ENCODE measurements at regions not wholly inside any gene's neighbourhood (a gene's known extent, or its start where the extent isn't known, plus 50 kb on each side); places are given as distances from the start of the nearest gene placed in this dataset.

DNA sequence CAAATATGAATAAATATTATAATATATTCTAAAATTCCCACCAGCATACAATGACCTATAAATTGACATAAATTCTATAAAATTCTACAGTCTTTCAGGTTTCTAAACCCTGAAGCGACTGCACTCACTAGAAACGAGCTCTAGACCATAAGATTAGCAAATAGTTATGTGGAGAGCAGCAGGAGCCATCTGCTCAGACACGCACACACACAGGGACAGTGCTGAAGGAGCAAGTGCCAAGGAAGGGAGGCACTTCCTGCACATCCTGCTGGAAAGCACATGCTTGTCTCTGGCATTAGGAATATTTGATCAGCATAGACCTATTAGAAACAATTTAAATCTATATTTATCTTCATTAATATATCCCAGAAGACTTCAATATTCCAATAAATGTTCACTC is 713.9 kb upstream of the CDH2 start:
- DNase-seq, result peak; percentile 71

DNA sequence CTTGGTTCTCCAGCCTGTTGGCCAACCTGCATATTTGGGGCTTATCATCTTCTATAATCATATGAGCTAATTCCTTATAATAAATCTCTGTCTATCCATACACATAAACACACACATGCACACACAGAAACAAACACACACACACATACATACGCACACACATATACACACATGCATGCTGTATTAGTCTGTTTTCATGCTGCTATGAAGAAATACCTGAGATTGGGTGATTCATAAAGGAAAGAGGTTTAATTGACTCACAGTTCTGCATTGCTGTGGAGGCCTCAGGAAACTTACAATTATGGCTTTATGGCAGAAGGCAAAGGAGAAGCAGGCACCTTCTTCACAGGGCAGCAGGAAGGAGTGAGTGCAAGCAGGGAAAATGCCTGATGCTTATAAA is 707.4 kb upstream of the CDH2 start:
- DNase-seq, result no peak

DNA sequence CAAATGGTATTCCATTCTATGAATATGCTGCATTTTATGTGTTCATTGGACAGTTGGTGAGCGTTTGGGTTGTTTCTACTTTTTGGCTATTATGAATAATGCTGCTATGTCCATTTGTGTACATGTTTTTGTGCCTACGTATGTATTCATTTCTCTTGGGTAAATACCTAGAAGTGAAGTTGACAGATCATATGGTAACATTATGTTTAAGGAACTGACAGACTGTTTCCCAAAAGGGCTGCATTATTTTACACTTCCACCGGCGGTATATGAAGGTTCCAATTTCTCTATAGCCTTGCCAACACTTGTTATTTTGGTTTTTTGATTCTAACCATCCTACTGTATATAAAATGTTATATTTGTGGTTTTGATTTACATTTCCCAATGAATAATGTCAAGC is 703.9 kb upstream of the CDH2 start:
- DNase-seq, result no peak

DNA sequence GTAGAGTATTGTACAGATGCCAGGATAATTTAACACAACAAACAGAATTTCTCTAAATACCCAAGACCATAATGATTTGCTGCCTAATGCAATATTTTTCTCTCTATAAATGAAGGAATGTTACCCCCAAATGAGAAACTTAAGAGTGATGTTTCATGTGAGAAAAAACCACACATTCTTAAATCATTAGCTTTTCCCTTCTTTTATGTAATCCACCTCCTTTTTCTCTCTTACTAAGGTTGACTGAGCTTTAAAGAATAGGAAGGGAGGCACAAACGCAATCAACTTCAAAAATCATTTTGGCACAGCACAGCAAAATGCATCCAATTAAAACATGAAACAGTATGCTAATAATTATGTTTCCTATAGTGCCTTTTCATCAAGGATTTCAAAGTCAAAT is 698.1 kb upstream of the CDH2 start:
- DNase-seq, result no peak

DNA sequence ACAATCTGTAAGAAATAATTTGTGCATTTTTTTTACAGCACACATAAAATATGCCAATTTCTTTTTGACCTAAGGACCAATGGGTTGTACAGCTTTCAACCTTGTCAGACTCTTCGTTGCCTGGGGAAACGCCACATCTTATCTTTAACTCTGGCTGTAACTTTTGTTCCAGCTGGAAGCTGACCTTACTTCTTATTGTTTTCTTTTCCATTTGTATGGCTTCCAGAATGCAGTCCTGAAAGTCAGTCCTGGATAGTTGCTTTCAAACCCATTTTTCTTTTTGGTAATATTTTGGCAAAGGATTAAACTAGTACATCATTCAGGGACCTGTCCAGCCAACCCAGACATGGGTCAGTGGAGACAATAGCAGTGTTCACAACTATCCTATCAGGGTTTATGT is 686.5 kb upstream of the CDH2 start:
- DNase-seq, result no peak

- no peak for DNase-seq
Observed at GRCh38 chr18:28858248-28858647, 681.3 kb upstream of the CDH2 start.

DNA sequence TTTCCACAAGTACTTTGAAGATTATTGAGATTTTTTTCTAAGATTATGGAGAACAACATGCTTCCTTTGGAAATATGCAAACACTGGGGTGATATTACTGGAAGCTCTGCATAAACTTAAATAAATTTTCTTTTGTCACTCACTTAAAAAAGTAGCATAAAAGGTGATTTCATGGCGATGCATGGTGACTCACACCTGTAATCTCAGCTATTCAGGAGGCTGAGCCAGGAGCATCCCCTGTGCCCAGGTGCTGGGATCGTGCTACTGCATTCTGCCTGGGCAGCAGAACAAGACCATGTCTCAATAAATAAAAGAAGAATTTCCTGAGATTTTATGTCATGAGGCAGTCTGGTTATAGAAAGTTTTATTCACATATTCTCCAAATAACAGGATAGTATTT is 679.1 kb upstream of the CDH2 start:
- no peak for DNase-seq

- no peak for DNase-seq
Observed at GRCh38 chr18:28855524-28855923, 678.6 kb upstream of the CDH2 start.

- DNase-seq, result no peak
Observed at GRCh38 chr18:28854964-28855363, 678.0 kb upstream of the CDH2 start.

DNA sequence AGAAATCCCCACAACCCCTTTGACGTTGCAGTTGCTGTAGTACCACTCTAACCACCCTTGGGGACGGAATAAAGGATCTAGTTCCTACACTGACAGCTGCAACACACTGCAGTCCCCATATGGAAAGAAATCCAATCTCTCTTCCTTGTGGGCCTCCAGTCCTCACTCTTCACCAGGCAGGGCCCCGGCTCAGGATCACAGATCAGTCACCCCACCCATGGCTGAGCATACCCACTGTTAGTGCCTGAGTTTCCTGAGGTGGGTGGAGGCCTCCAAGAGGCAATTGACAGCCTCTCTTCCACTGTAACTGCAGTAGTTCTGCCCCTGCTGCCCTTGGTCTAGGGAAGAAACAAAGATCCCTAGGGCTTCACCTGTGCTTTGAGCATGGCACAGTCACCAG is 670.0 kb upstream of the CDH2 start:
- DNase-seq, result no peak

DNA sequence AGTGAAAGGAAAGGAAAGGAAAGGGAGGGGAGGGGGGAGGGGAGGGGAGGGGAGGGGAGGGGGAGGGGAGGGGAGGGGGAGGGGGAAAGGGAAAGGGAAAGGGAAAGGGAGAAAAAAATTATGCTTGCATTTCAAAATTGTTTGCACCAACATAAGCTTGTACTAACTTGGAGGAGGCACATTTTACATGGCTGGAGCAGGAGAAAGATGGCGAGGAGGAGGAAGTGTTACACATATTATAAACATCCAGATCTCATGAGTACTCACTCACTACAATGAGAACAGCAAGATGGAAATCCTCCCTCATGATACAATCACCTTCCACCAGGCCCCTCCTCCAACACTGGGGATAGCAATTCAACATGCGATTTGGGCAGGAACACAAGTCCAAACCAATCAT is 660.2 kb upstream of the CDH2 start:
- no peak for DNase-seq

DNA sequence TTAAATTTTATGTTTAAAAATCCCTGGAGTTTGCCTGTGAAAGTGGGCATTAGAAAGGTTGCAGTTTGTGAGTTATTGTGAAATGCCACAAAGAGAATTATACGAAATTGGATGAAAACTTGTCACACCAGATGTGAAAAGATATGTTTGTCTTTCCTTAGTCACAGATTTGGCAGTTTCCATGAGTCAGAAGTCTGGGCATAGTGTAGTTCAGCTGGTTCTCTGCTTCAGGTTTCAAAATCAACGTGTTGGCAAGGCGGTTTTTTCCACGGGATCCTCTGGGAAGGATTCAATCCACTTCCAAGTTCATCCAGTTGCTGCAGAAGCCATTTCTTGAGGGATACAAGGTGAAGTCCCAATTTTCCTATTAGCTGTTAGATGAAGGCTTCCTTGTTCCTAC is 658.0 kb upstream of the CDH2 start:
- DNase-seq, result no peak

DNA sequence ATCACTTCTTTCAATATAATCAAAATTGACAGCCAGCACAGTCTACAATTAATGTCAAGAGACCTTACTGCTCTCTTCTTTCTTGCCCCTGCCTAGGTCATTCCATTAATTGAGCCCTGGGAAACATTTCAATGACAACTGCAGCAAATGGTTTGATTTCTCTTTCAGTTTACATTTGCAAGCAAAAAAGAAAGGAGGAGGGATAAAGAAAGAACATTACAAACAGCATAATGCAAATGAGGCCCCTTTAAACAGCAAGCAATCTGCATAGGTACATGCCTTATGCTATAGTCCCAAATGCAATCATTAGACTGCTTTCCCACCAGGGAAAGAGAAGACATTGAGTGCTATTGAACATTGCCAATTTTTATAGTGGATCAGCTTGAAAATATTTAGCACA is 655.0 kb upstream of the CDH2 start:
- no peak for DNase-seq

- DNase-seq, result no peak
Observed at GRCh38 chr18:28831476-28831875, 654.5 kb upstream of the CDH2 start.

- no peak for DNase-seq
Observed at GRCh38 chr18:28826107-28826506, 649.2 kb upstream of the CDH2 start.

DNA sequence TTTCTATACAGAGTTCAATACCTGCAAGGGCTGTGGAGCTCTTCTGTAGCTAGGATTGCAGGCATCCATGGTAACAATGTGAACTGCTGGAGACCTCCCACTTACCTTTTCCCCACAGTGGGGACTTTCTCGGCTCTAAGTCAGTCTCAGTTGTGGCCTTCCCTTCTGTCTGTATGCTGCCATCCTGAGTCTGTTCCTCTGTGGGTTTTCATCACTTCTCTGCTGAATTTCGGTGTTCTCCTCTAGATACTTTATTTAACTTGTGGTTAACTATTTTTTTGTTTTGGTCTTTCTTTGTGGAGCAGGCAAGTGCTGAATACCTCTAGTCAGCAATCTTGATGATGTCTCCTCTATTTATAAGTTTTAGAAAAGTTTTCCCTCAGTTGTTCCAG is 647.2 kb upstream of the CDH2 start:
- DNase-seq, result no peak

- DNase-seq, result no peak
Observed at GRCh38 chr18:28823506-28824182, 646.7 kb upstream of the CDH2 start.

- DNase-seq, result no peak
Observed at GRCh38 chr18:28820353-28820752, 643.4 kb upstream of the CDH2 start.

GRCh38 chr18:28816155-28816554 is 639.2 kb upstream of the CDH2 start:
- no peak for DNase-seq

DNA sequence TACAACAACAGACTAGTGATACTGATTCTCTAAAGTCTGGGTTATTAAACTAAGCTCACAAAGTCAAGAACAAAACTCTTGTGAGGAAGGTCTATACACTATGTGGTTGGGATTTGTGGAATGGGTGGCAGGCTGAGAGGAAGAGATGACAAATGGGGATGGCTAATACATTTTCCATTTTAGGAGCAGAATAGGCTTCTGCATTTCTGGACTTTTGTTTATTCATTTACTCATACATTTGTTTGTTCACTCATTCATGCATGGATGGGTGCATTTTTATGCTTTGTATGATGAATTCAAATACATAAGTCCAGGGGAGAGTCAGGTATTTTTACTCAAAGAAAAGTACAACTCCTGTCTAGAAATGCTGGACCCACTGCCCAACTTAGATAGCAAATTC is 637.4 kb upstream of the CDH2 start:
- DNase-seq, result no peak

DNA sequence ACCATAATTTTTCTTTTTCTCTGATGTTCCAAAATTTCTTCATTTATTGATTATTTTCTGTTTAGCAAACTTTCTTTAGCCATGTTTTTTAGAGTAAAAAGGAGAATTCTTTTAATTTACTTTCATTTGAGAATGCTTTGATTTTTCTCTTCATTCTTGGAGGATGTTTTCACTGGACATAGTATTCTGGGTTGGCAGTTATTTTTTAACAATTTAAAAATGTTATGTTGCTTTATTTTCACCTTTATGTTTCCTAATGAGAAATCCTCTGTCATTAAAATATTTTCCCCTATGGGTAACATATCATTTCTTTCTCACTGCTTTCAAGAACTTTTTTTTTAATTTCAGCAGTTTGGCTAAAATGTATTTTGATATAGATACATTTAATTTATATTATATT is 631.4 kb upstream of the CDH2 start:
- DNase-seq, result no peak

GRCh38 chr18:28805491-28805890 is 628.6 kb upstream of the CDH2 start:
- no peak for DNase-seq

DNA sequence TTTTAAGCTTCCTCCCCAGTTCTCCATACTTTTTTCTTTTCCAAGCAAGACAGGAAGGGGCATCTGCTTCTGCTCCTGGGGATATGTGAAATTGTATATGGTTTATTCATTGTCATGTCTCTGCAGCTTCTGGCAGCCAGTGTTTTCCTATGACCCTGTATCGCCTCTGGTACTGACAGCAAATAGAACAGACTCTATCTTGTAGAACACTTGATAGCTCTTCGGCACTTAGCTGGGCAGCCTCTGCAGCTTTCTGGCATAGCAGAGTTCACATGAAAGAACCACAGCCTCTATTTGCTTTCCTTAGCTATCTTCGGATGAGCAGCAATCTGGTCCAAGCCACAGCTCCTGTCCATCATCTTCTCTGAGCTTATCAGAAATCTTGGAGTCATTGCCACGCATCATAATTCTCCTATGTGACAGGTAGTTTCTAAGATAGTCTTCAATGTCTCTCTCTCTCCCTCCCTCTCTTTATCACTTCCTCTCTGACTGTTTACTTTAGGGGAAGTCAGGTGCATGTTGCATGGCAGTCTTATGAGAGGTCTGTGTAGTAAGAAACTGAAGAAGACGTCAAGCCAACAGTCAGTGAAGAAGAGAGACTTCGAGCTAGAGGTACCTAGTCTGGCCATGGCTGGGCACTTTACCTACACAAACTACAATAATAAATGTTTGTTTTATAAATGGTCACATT is 627.7 kb upstream of the CDH2 start:
- no peak for DNase-seq

GRCh38 chr18:28802546-28802945 is 625.6 kb upstream of the CDH2 start:
- no peak for DNase-seq

DNA sequence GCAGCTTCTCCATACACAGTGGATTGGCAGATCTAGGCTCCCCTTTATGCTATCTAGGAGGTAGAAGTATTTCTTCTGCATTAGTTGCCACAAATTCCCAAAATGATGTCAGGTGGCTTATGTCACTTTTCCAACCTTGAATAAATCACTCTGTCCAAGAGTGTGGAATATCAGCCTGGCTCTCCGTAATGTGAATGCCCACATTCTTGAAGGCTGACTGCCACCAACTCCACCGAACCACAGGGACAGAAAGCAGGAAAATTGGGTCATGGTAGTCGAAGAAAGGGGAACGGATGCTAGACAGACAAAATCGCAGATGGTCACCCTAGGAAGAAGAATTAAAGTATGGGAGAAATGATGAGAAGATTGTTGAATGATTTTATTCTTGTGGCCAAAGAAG is 624.9 kb upstream of the CDH2 start:
- DNase-seq, result no peak
